GM23338 (cell line): ENCODE measurements at regions not wholly inside any gene's neighbourhood (a gene's known extent, or its start where the extent isn't known, plus 50 kb on each side); places are given as distances from the start of the nearest gene placed in this dataset.

ENCODE experiments used
- ATAC-seq: fragments of 200-7000 bp; cut with Tn5 transposase; 3 replicates; pipeline ENCODE4 v1.9.1; 2020
- DNase-seq: peaks from one replicate; pipeline ENCODE4 v3.0.0-alpha.2; 2015; ENCODE audit warnings: low spot score
- H2AFZ ChIP-seq: fragments of 200-600 bp; sonication (generic); 2 replicates; pipeline ENCODE4 v1.8.0; 2016; ENCODE audit warnings: antibody characterized with exemption, mild to moderate bottlenecking, moderate library complexity
- H3F3A ChIP-seq: fragments of 200-600 bp; sonication (generic); replicated peaks from 2 replicates; pipeline ENCODE4 v1.8.0; 2017; ENCODE audit warnings: antibody characterized with exemption, mixed run types, low read depth
- H3K27ac ChIP-seq: fragments of 200-600 bp; sonication (generic); 2 replicates; pipeline ENCODE4 v1.6.1; 2016; ENCODE audit warnings: low read depth
- H3K27me3 ChIP-seq: fragments of 200-600 bp; sonication (generic); 2 replicates; pipeline ENCODE4 v1.8.0; 2016; ENCODE audit warnings: mild to moderate bottlenecking, mixed run types, moderate library complexity; ENCODE audit not compliant: insufficient read depth
- H3K36me3 ChIP-seq: fragments of 200-600 bp; sonication (generic); 2 replicates; pipeline ENCODE4 v1.8.0; 2016; ENCODE audit warnings: mild to moderate bottlenecking; ENCODE audit not compliant: insufficient read depth
- H3K4me1 ChIP-seq: fragments of 200-600 bp; sonication (generic); 2 replicates; pipeline ENCODE4 v1.8.0; 2016; ENCODE audit warnings: mild to moderate bottlenecking, moderate library complexity; ENCODE audit not compliant: insufficient read depth
- H3K4me2 ChIP-seq: fragments of 200-600 bp; sonication (generic); 2 replicates; pipeline ENCODE4 v1.7.1; 2017; ENCODE audit warnings: mixed run types
- H3K4me3 ChIP-seq: fragments of 200-600 bp; sonication (generic); 2 replicates; pipeline ENCODE4 v1.6.1; 2016; ENCODE audit warnings: mixed run types
- H3K79me2 ChIP-seq: fragments of 200-600 bp; sonication (generic); replicated peaks from 2 replicates; pipeline ENCODE4 v1.8.0; 2017; ENCODE audit warnings: mild to moderate bottlenecking; ENCODE audit not compliant: insufficient read depth
- H3K9me2 ChIP-seq: fragments of 200-600 bp; sonication (generic); 2 replicates; pipeline ENCODE4 v1.8.0; 2017; ENCODE audit not compliant: insufficient read depth
- H4K20me1 ChIP-seq: fragments of 200-600 bp; sonication (generic); replicated peaks from 2 replicates; pipeline ENCODE4 v1.8.0; 2017; ENCODE audit warnings: mild to moderate bottlenecking; ENCODE audit not compliant: insufficient read depth
- H3K27ac Mint-ChIP-seq: 2 replicates; pipeline ENCODE4 v1.8.0; 2020; ENCODE audit warnings: inconsistent platforms, mild to moderate bottlenecking, moderate library complexity, mixed read lengths
- H3K27me3 Mint-ChIP-seq: 3 replicates; pipeline ENCODE4 v1.8.0; 2022; ENCODE audit warnings: low read depth, mild to moderate bottlenecking, moderate library complexity, mixed read lengths, inconsistent platforms; ENCODE audit not compliant: insufficient read depth, poor library complexity
- H3K36me3 Mint-ChIP-seq: 3 replicates; pipeline ENCODE4 v1.8.0; 2021; ENCODE audit warnings: low read depth, mild to moderate bottlenecking, inconsistent platforms, moderate library complexity, mixed read lengths
- H3K4me1 Mint-ChIP-seq: 3 replicates; pipeline ENCODE4 v1.8.0; 2020; ENCODE audit warnings: mild to moderate bottlenecking, inconsistent platforms, mixed read lengths
- H3K4me3 Mint-ChIP-seq: 3 replicates; pipeline ENCODE4 v1.8.0; 2021; ENCODE audit warnings: moderate library complexity, mild to moderate bottlenecking, inconsistent platforms, mixed read lengths
- H3K9me3 Mint-ChIP-seq: 3 replicates; pipeline ENCODE4 v1.8.0; 2020; ENCODE audit warnings: moderate library complexity, mild to moderate bottlenecking, inconsistent platforms, mixed read lengths
- CREB1 ChIP-seq: fragments of 250-450 bp; sonication (Bioruptor Pico); IDR thresholded peaks from 2 replicates; pipeline ENCODE4 v1.5.0; 2020; ENCODE audit warnings: low read depth, mild to moderate bottlenecking, moderate library complexity
- CTCF ChIP-seq, 2 experiments: fragments of 200-600 bp in 1 of 2; sonication (generic) in 1 of 2; conservative IDR thresholded peaks; 2 replicates each; pipeline versions ENCODE4 v1.5.1 to v1.6.1; 2016 to 2017; ENCODE audit warnings: antibody characterized with exemption in 2 of 2, low read depth in 2 of 2, mild to moderate bottlenecking in 2 of 2, moderate library complexity in 1 of 2
- ETS1 ChIP-seq: IDR thresholded peaks from 2 replicates; pipeline ENCODE4 v1.6.1; 2016; ENCODE audit warnings: antibody characterized with exemption
- EZH2 ChIP-seq: fragments of 200-600 bp; sonication (generic); IDR thresholded peaks from one replicate; pipeline ENCODE4 v1.8.0; 2017; ENCODE audit warnings: antibody characterized with exemption, mild to moderate bottlenecking, low read depth; ENCODE audit not compliant: unreplicated experiment
- EZH2phosphoT487 ChIP-seq: fragments of 200-600 bp; sonication (generic); IDR thresholded peaks from one replicate; pipeline ENCODE4 v1.8.1; 2018; ENCODE audit warnings: antibody characterized with exemption; ENCODE audit not compliant: unreplicated experiment
- JUNB ChIP-seq: IDR thresholded peaks from one replicate; pipeline ENCODE4 v1.6.1; 2016; ENCODE audit warnings: antibody characterized with exemption; ENCODE audit not compliant: unreplicated experiment
- POLR2AphosphoS5 ChIP-seq: IDR thresholded peaks from 2 replicates; pipeline ENCODE4 v1.6.1; 2016; ENCODE audit warnings: antibody characterized with exemption, low read depth
- REST ChIP-seq: IDR thresholded peaks from one replicate; pipeline ENCODE4 v1.6.1; 2018; ENCODE audit warnings: antibody characterized with exemption; ENCODE audit not compliant: unreplicated experiment
- STAT1 ChIP-seq: IDR thresholded peaks from one replicate; pipeline ENCODE4 v1.6.1; 2016; ENCODE audit warnings: antibody characterized with exemption; ENCODE audit not compliant: unreplicated experiment
- ZNF114 ChIP-seq: fragments of 250-450 bp; sonication (Bioruptor Pico); IDR thresholded peaks from 2 replicates; pipeline ENCODE4 v1.5.0; 2020; ENCODE audit warnings: mild to moderate bottlenecking, moderate library complexity
- ZNF331 ChIP-seq: fragments of 250-450 bp; sonication (Bioruptor Pico); IDR thresholded peaks from 2 replicates; pipeline ENCODE4 v1.5.0; 2020; ENCODE audit warnings: low read depth, mild to moderate bottlenecking, moderate library complexity
- ZNF462 ChIP-seq: fragments of 250-450 bp; sonication (Bioruptor Pico); IDR thresholded peaks from 2 replicates; pipeline ENCODE4 v1.5.0; 2020; ENCODE audit warnings: mild to moderate bottlenecking, moderate library complexity

- no peak for TF ChIP-seq CTCF (conservative IDR thresholded peaks at IDR 0.05; ENCODE audit: low read depth in 2 of 2)
- no peak for TF ChIP-seq CREB1 (CRISPR knock-in tag)
- TF ChIP-seq STAT1, result no peak
- TF ChIP-seq JUNB, result no peak
Observed at GRCh38 chr6:7671076-7671475, 54.8 kb upstream of the BMP6 start (continued).

- H3K79me2 ChIP-seq, result no peaks in the 10 kb centered on the region
- ATAC-seq (no peak), DNase-seq (no peak)
- 0 out of 2 replicates have a peak, but pooled peaks cover 4% of the 10 kb centered on the region for H3K4me1 ChIP-seq
- H3K36me3 ChIP-seq, result no peaks in the 10 kb centered on the region
- no peaks in the 10 kb centered on the region; the same call in 1 of the 2 replicates for H3K27me3 ChIP-seq
- no peak overlapping the region for H3K27ac ChIP-seq
- no peaks in the 10 kb centered on the region for H3K9me3 Mint-ChIP-seq
- no peak overlapping the region for H3K4me3 ChIP-seq
- H3K27me3 Mint-ChIP-seq, result peaks cover 5% of the 10 kb centered on the region
- no peak overlapping the region for H3K4me3 Mint-ChIP-seq
- no peaks in the 10 kb centered on the region for H4K20me1 ChIP-seq
- no peak overlapping the region for H2AFZ ChIP-seq
- H3K9me2 ChIP-seq, result no peaks in the 10 kb centered on the region
- no peak overlapping the region for H3K27ac Mint-ChIP-seq
- peaks cover 9% of the 10 kb centered on the region for H3K4me1 Mint-ChIP-seq
- H3F3A ChIP-seq, result no peaks in the 10 kb centered on the region
- no peaks in the 10 kb centered on the region for H3K36me3 Mint-ChIP-seq
- no peak overlapping the region for H3K4me2 ChIP-seq
- TF ChIP-seq ZNF462 (no peak), EZH2 (no peak), CREB1 (CRISPR knock-in tag) (no peak), REST (no peak), STAT1 (no peak), POLR2AphosphoS5 (no peak), ZNF331 (CRISPR knock-in tag) (no peak), ETS1 (no peak), ZNF114 (CRISPR knock-in tag) (no peak), JUNB (no peak), EZH2phosphoT487 (no peak)
Observed at GRCh38 chr6:7671581-7671980, 54.3 kb upstream of the BMP6 start.
